ENCODE measurements at regions not wholly inside any gene's neighbourhood (a gene's known extent, or its start where the extent isn't known, plus 50 kb on each side); places are given as distances from the start of the nearest gene placed in this dataset.

- H3F3A ChIP-seq (ENCODE audit: insufficient read depth), result peaks cover 26% of the 10 kb centered on the region
- no peak for TF ChIP-seq EZH2 (IDR thresholded peaks at IDR 0.05; ENCODE audit: insufficient read depth, poor library complexity, severe bottlenecking)
- no peak for TF ChIP-seq EZH2phosphoT487 (IDR thresholded peaks at IDR 0.05; ENCODE audit: insufficient read depth, low read depth)
- no peak overlapping the region for H3K4me2 ChIP-seq (ENCODE audit: unreplicated experiment)
- no peaks in the 10 kb centered on the region for H3K27me3 ChIP-seq (replicated peaks; ENCODE audit: insufficient read depth)
- no peak overlapping the region for H2AFZ ChIP-seq
- no peaks in the 10 kb centered on the region for H3K9me2 ChIP-seq (ENCODE audit: insufficient read depth)
- no peaks in the 10 kb centered on the region for H3K36me3 ChIP-seq (ENCODE audit: low read depth)
- H3K4me3 ChIP-seq, result no peak overlapping the region
- H3K9me3 ChIP-seq (ENCODE audit: low read depth), result no peaks in the 10 kb centered on the region
- peak; percentile 64 for DNase-seq
- in situ Hi-C loops (cut with MboI), result no loop called here
- no peaks in the 10 kb centered on the region for H4K20me1 ChIP-seq (ENCODE audit: insufficient read depth)
- no peaks in the 10 kb centered on the region for H3K79me2 ChIP-seq (ENCODE audit: insufficient read depth)
- no peak overlapping the region for H3K27ac ChIP-seq
- no peak overlapping the region for H3K9ac ChIP-seq
- peaks cover 26% of the 10 kb centered on the region for H3K4me1 ChIP-seq (ENCODE audit: insufficient read depth)
These were observed 138.1 kb upstream of the ANO3 start for GRCh38 chr11:26193694-26194365.

GRCh38 chr11:26194881-26195280, 137.0 kb upstream of the ANO3 start:
- Histone ChIP-seq H4K20me1 (ENCODE audit: insufficient read depth) (no peaks in the 10 kb centered on the region), H3K36me3 (ENCODE audit: low read depth) (no peaks in the 10 kb centered on the region), H3K27ac (no peak overlapping the region), H3K9me3 (ENCODE audit: low read depth) (no peaks in the 10 kb centered on the region), H3K79me2 (ENCODE audit: insufficient read depth) (no peaks in the 10 kb centered on the region), H2AFZ (no peak overlapping the region), H3K27me3 (replicated peaks; ENCODE audit: insufficient read depth) (no peaks in the 10 kb centered on the region), H3K9ac (no peak overlapping the region), H3F3A (ENCODE audit: insufficient read depth) (peaks cover 16% of the 10 kb centered on the region; the same call in 1 of the 2 replicates), H3K4me2 (ENCODE audit: unreplicated experiment) (no peak overlapping the region), H3K4me1 (ENCODE audit: insufficient read depth) (peaks cover 22% of the 10 kb centered on the region), H3K4me3 (no peak overlapping the region), H3K9me2 (ENCODE audit: insufficient read depth) (no peaks in the 10 kb centered on the region)
- DNase-seq, result no peak
- WGBS, 2 experiments (ENCODE audit: low coverage in 1 of 2, low lambda C conversion rate in 2 of 2, missing lambda C conversion rate in 2 of 2), result 81 to 92% methylated on average over 1 of the region's 1 CpG
- TF ChIP-seq EZH2phosphoT487 (IDR thresholded peaks at IDR 0.05; ENCODE audit: insufficient read depth, low read depth) (no peak), EZH2 (IDR thresholded peaks at IDR 0.05; ENCODE audit: insufficient read depth, poor library complexity, severe bottlenecking) (no peak)
- in situ Hi-C loops (cut with MboI), result no loop called here

- Histone ChIP-seq H3K36me3 (ENCODE audit: low read depth) (no peaks in the 10 kb centered on the region), H3K4me2 (ENCODE audit: unreplicated experiment) (no peak overlapping the region), H3K4me3 (no peak overlapping the region), H3K9me3 (ENCODE audit: low read depth) (no peaks in the 10 kb centered on the region), H2AFZ (no peak overlapping the region), H3K9me2 (ENCODE audit: insufficient read depth) (no peaks in the 10 kb centered on the region), H3K27ac (no peak overlapping the region), H3F3A (ENCODE audit: insufficient read depth) (peaks cover 11% of the 10 kb centered on the region; the same call in 1 of the 2 replicates), H3K4me1 (ENCODE audit: insufficient read depth) (peaks cover 23% of the 10 kb centered on the region), H3K9ac (no peak overlapping the region), H3K79me2 (ENCODE audit: insufficient read depth) (no peaks in the 10 kb centered on the region), H3K27me3 (replicated peaks; ENCODE audit: insufficient read depth) (no peaks in the 10 kb centered on the region), H4K20me1 (ENCODE audit: insufficient read depth) (no peaks in the 10 kb centered on the region)
- in situ Hi-C loops (cut with MboI), result no loop called here
- no peak for DNase-seq
- WGBS, 2 experiments (ENCODE audit: low coverage in 1 of 2, low lambda C conversion rate in 2 of 2, missing lambda C conversion rate in 2 of 2), result 91 to 92% methylated on average over 4 of the region's 4 CpGs
- no peak for TF ChIP-seq EZH2phosphoT487 (IDR thresholded peaks at IDR 0.05; ENCODE audit: insufficient read depth, low read depth)
- TF ChIP-seq EZH2 (IDR thresholded peaks at IDR 0.05; ENCODE audit: insufficient read depth, poor library complexity, severe bottlenecking), result no peak
These were observed 133.3 kb upstream of the ANO3 start for GRCh38 chr11:26198532-26199096.

DNA sequence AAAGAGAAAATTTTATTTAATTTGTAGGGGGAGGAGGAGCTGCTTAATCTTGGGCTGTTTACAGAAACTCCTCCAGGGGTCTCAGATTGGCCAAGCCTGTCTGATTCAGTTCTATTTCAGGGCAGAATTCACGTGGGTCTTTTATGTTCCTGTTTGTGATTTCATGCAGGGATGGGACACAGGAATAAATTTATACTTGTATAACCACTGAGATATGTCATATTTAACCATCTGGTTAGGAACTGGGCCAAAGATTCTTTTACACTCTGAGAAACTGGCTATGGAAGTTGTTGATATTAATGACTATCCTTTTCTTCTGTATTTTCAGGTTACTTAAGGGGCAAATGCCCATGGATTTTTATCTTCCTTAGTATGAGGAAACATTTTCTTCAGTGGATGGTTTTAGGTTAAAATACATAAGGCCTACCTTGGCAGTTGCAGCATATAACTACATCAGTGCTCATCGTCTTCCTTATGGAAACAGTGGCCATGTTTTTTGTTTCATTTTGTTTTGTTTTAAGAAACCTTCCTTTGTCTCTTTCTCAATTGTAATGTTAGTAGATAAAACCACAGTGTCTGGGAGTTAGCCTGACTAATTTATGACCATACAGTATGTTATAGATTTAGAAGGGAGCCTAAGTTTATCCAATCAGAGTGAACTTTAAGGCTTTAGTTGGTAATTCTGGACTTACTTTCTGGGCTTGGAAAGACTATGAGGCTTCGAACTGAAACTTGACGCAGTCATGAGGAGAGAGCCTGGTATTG, 132.4 kb upstream of the ANO3 start:
- H3K27ac ChIP-seq, result no peak overlapping the region
- no peaks in the 10 kb centered on the region for H3K9me2 ChIP-seq (ENCODE audit: insufficient read depth)
- DNase-seq, result peak; percentile 20
- peaks cover 5% of the 10 kb centered on the region; the same call in 1 of the 2 replicates for H3F3A ChIP-seq (ENCODE audit: insufficient read depth)
- no peak overlapping the region for H3K4me2 ChIP-seq (ENCODE audit: unreplicated experiment)
- no peaks in the 10 kb centered on the region for H3K79me2 ChIP-seq (ENCODE audit: insufficient read depth)
- no peak overlapping the region for H3K4me3 ChIP-seq
- peaks cover 17% of the 10 kb centered on the region for H3K4me1 ChIP-seq (ENCODE audit: insufficient read depth)
- H3K9ac ChIP-seq, result no peak overlapping the region
- in situ Hi-C loops (cut with MboI), result no loop called here
- no peaks in the 10 kb centered on the region for H3K36me3 ChIP-seq (ENCODE audit: low read depth)
- no peaks in the 10 kb centered on the region for H3K9me3 ChIP-seq (ENCODE audit: low read depth)
- WGBS, 2 experiments (ENCODE audit: low coverage in 1 of 2, low lambda C conversion rate in 2 of 2, missing lambda C conversion rate in 2 of 2), result 86 to 88% methylated on average over 4 of the region's 4 CpGs
- H4K20me1 ChIP-seq (ENCODE audit: insufficient read depth), result no peaks in the 10 kb centered on the region
- H2AFZ ChIP-seq, result no peak overlapping the region
- no peak for TF ChIP-seq EZH2 (IDR thresholded peaks at IDR 0.05; ENCODE audit: insufficient read depth, poor library complexity, severe bottlenecking)
- TF ChIP-seq EZH2phosphoT487 (IDR thresholded peaks at IDR 0.05; ENCODE audit: insufficient read depth, low read depth), result no peak
- H3K27me3 ChIP-seq (replicated peaks; ENCODE audit: insufficient read depth), result no peaks in the 10 kb centered on the region

Data from GM23248 (cell line).